Endothelial cell of umbilical vein (primary cell): ENCODE measurements at regions not wholly inside any gene's neighbourhood (a gene's known extent, or its start where the extent isn't known, plus 50 kb on each side); places are given as distances from the start of the nearest gene placed in this dataset.

Source experiments
- BruUV-seq: library from RNA; stranded (reverse); fragments of 400-500 nt; replicated peaks from 2 replicates; lab custom pipeline; 2021; lab: Mats Ljungman, UMichigan
- CTCF ChIA-PET: fragments of 300-600, 350-600 bp; sonication (Branson Sonifier 250); formaldehyde crosslinking; loops from one replicate; lab custom pipeline; 2021; ENCODE audit warnings: antibody characterized with exemption, inconsistent platforms; lab: Charles Lee
- POLR2A ChIA-PET: fragments of 300-600, 350-600 bp; sonication (Branson Sonifier 250); formaldehyde crosslinking; loops from one replicate; lab custom pipeline; 2021; ENCODE audit warnings: antibody characterized with exemption, inconsistent platforms; lab: Charles Lee
- DNase-seq: peaks from one replicate; pipeline ENCODE4 v3.0.0-alpha.2; 2011; ENCODE audit warnings: low read depth, low spot score
- FAIRE-seq: peaks from 2 replicates; lab custom pipeline; 2011; peaks lifted over from hg19 to GRCh38; lab: Jason Lieb, UNC
- H2AFZ ChIP-seq: 2 replicates; pipeline ENCODE4 v1.6.0; 2012; ENCODE audit warnings: low read depth, low read length, control low read depth, inconsistent platforms
- H3K27ac ChIP-seq: 2 replicates; pipeline ENCODE4 v1.5.1; 2011; ENCODE audit warnings: low read depth, mild to moderate bottlenecking, control low read depth, low read length, moderate library complexity; ENCODE audit not compliant: insufficient read depth
- H3K27me3 ChIP-seq, 2 experiments: 2 replicates each; pipeline versions ENCODE4 v1.6.0 to v1.6.1; 2011; ENCODE audit warnings: low read length in 2 of 2, mixed read lengths in 1 of 2; ENCODE audit not compliant: control insufficient read depth in 2 of 2, insufficient read depth in 2 of 2
- H3K36me3 ChIP-seq, 2 experiments: 2 replicates in 1 of 2; 3 replicates in 1 of 2; pipeline ENCODE4 v1.5.1; 2011; ENCODE audit warnings: low read length in 2 of 2, mild to moderate bottlenecking in 1 of 2, moderate library complexity in 1 of 2; ENCODE audit not compliant: control insufficient read depth in 2 of 2, insufficient read depth in 2 of 2; ENCODE audit errors: extremely low read depth in 1 of 2
- H3K4me1 ChIP-seq: 3 replicates; pipeline ENCODE4 v1.5.1; 2011; ENCODE audit warnings: mild to moderate bottlenecking, low read length; ENCODE audit not compliant: control insufficient read depth, insufficient read depth; ENCODE audit errors: extremely low read depth
- H3K4me2 ChIP-seq: 2 replicates; pipeline ENCODE4 v1.6.1; 2011; ENCODE audit warnings: low read length, control low read depth, mixed read lengths; ENCODE audit not compliant: insufficient read depth
- H3K4me3 ChIP-seq, 3 experiments: fragments of 200-600 bp in 1 of 3; sonication (generic), shearing (Covaris generic) in 1 of 3; replicated peaks in 1 of 3; 2 replicates each; pipeline ENCODE4 v1.5.1; 2011 to 2016; ENCODE audit warnings: control low read depth in 3 of 3, low read length in 3 of 3, mild to moderate bottlenecking in 2 of 3, inconsistent platforms in 1 of 3, low read depth in 1 of 3, moderate library complexity in 1 of 3; ENCODE audit not compliant: insufficient read depth in 1 of 3
- H3K79me2 ChIP-seq: 2 replicates; pipeline ENCODE4 v1.6.0; 2012; ENCODE audit warnings: low read length, inconsistent platforms; ENCODE audit not compliant: control insufficient read depth, insufficient read depth
- H3K9ac ChIP-seq: replicated peaks from 2 replicates; pipeline ENCODE3; 2011; ENCODE audit warnings: low read length, control low read depth; ENCODE audit not compliant: insufficient read depth; ENCODE audit errors: extremely low read depth
- H3K9me1 ChIP-seq: replicated peaks from 3 replicates; pipeline ENCODE4 v1.6.0; 2011; ENCODE audit warnings: mild to moderate bottlenecking, low read length; ENCODE audit not compliant: control insufficient read depth, insufficient read depth; ENCODE audit errors: extremely low read depth
- H3K9me3 ChIP-seq: replicated peaks from 2 replicates; pipeline ENCODE4 v1.5.1; 2012; ENCODE audit warnings: low read length, inconsistent platforms; ENCODE audit not compliant: control insufficient read depth, insufficient read depth
- H4K20me1 ChIP-seq: replicated peaks from 2 replicates; pipeline ENCODE3; 2011; ENCODE audit warnings: mild to moderate bottlenecking, low read length; ENCODE audit not compliant: control insufficient read depth, insufficient read depth; ENCODE audit errors: extremely low read depth
- CTCF ChIP-seq, 2 donors: IDR thresholded peaks; 1 replicate in 1 of 2; 2 replicates in 1 of 2; pipeline ENCODE4 v1.5.1; 2011; ENCODE audit warnings: low read length in 2 of 2, mild to moderate bottlenecking in 2 of 2, moderate library complexity in 2 of 2, control low read depth in 1 of 2, inconsistent platforms in 1 of 2, low read depth in 1 of 2; ENCODE audit not compliant: insufficient read depth in 1 of 2; ENCODE audit errors: extremely low read depth in 1 of 2
- EZH2 ChIP-seq: IDR thresholded peaks from 2 replicates; pipeline ENCODE4 v1.6.1; 2012; ENCODE audit warnings: borderline replicate concordance, low read depth, mild to moderate bottlenecking, moderate library complexity, low read length, inconsistent platforms; ENCODE audit not compliant: severe bottlenecking
- FOS ChIP-seq: IDR thresholded peaks from 2 replicates; pipeline ENCODE4 v1.6.1; 2011; ENCODE audit warnings: mild to moderate bottlenecking, low read length, moderate library complexity, borderline replicate concordance; ENCODE audit not compliant: insufficient read depth
- GATA2 ChIP-seq: IDR thresholded peaks from 2 replicates; pipeline ENCODE4 v1.7.0; 2011; ENCODE audit warnings: low read depth, mild to moderate bottlenecking, moderate library complexity, mixed read lengths, low read length; ENCODE audit not compliant: insufficient read length, insufficient read depth
- JUN ChIP-seq: IDR thresholded peaks from 2 replicates; pipeline ENCODE4 v1.6.1; 2011; ENCODE audit warnings: borderline replicate concordance, low read depth; ENCODE audit not compliant: insufficient read length, insufficient read depth
- MAX ChIP-seq: IDR thresholded peaks from 2 replicates; pipeline ENCODE4 v1.6.1; 2011; ENCODE audit not compliant: insufficient read depth, insufficient read length
- MYC ChIP-seq: IDR thresholded peaks from one replicate; pipeline ENCODE4 v1.6.1; 2011; ENCODE audit warnings: mild to moderate bottlenecking, low read depth, low read length
- dilution Hi-C: fragments of 300-500 bp; cut with MboI; formaldehyde crosslinking; loops from one replicate; pipeline ENCODE4 v1.15.0; 2019; ENCODE audit warnings: low sequenced_read_pairs; ENCODE audit not compliant: extremely low pct_ligation_motif_present
- intact Hi-C: fragments of 100-400 bp; cut with micrococcal nuclease; formaldehyde crosslinking; loops from one replicate; pipeline ENCODE4 v1.10.0; 2022

GRCh38 chr15:91400481-91400880, 300.4 kb downstream of the SV2B start:
- no peak for FAIRE-seq
- Histone ChIP-seq H3K4me2 (no peak overlapping the region), H3K27ac (no peak overlapping the region), H3K36me3 (no peaks in the 10 kb centered on the region), H3K4me1 (no peaks in the 10 kb centered on the region), H3K9me1 (no peaks in the 10 kb centered on the region), H3K4me3 (no peak overlapping the region), H3K27me3 (no peaks in the 10 kb centered on the region), H2AFZ (no peak overlapping the region), H4K20me1 (no peaks in the 10 kb centered on the region), H3K79me2 (no peaks in the 10 kb centered on the region), H3K9me3 (no peaks in the 10 kb centered on the region), H3K9ac (no peak overlapping the region)
- no peak for DNase-seq
- BruUV-seq, result no TSS peak
- intact Hi-C loops, result no loop called here
- CTCF ChIA-PET, result no interaction called here
- dilution Hi-C loops, result no loop called here
- TF ChIP-seq MYC (no peak), GATA2 (no peak), FOS (no peak), EZH2 (no peak), JUN (no peak), MAX (no peak), CTCF (IDR thresholded peaks at IDR 0.05; ENCODE audit: extremely low read depth in 1 of 2, insufficient read depth in 1 of 2, low read depth in 1 of 2, low read length in 2 of 2) (no peak)
- POLR2A ChIA-PET, result no interaction called here
